ENCODE measurements at regions not wholly inside any gene's neighbourhood (a gene's known extent, or its start where the extent isn't known, plus 50 kb on each side); places are given as distances from the start of the nearest gene placed in this dataset.

DNA sequence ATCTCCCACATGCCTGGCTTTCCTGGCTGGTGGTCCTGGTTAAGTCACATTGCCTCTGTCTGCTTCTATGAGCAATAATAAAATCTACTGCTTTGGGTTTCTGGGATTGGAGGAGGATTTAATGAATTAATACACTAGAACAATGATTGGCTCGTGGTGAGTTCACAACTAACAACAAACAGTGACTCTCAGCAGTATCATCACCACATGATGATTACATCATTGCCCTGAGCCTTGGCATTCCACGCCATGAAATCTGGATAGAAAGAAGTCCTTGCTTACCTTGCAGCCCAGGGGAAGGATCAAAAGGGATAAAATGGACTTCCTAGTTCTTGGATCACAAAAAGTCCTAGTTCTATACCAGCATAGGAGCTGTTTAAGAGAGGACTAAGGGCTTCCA is 1069.0 kb downstream of the VRK1 start:
- TF ChIP-seq POLR2A (IDR thresholded peaks at IDR 0.05; ENCODE audit: low read depth, low read length) (no peak), TAF1 (IDR thresholded peaks at IDR 0.05; ENCODE audit: low read depth, low read length) (no peak), PAX5 (IDR thresholded peaks at IDR 0.05; ENCODE audit: insufficient read depth, low read length, severe bottlenecking) (no peak)

All from GM12891 (cell line).